PC-9 (cell line): ENCODE measurements at regions not wholly inside any gene's neighbourhood (a gene's known extent, or its start where the extent isn't known, plus 50 kb on each side); places are given as distances from the start of the nearest gene placed in this dataset.

Experiments
- BruUV-seq: library from RNA; stranded (reverse); fragments of 400-500 nt; replicated peaks from 2 replicates; lab custom pipeline; 2021; lab: Mats Ljungman, UMichigan
- CTCF ChIA-PET: fragments of 300-600 bp; sonication (Branson Sonifier 250); formaldehyde crosslinking; loops from one replicate; lab custom pipeline; 2022; ENCODE audit warnings: antibody characterized with exemption; lab: Charles Lee
- POLR2A ChIA-PET: fragments of 300-600 bp; sonication (Branson Sonifier 250); formaldehyde crosslinking; loops from one replicate; lab custom pipeline; 2022; ENCODE audit warnings: antibody characterized with exemption; ENCODE audit not compliant: unreplicated experiment; lab: Charles Lee
- DNase-seq, 2 experiments: peaks; one replicate each; pipeline versions ENCODE4 v3.0.0 to v3.0.0-alpha.2; 2015 to 2022; ENCODE audit warnings: mixed read lengths in 1 of 2
- H2AFZ ChIP-seq: fragments of 200-600 bp; sonication (generic); 2 replicates; pipeline ENCODE4 v1.8.1; 2017; ENCODE audit warnings: antibody characterized with exemption
- H3F3A ChIP-seq: fragments of 200-600 bp; sonication (generic); 2 replicates; pipeline ENCODE4 v1.8.1; 2017; ENCODE audit warnings: antibody characterized with exemption, mild to moderate bottlenecking, low read depth; ENCODE audit not compliant: insufficient read depth
- H3K27ac ChIP-seq: fragments of 200-600 bp; sonication (generic); 2 replicates; pipeline ENCODE4 v1.6.1; 2016; ENCODE audit warnings: mixed run types
- H3K27me3 ChIP-seq: fragments of 200-600 bp; sonication (generic); 2 replicates; pipeline ENCODE4 v1.6.1; 2016; ENCODE audit warnings: low read depth, mixed run types; ENCODE audit not compliant: insufficient read depth
- H3K36me3 ChIP-seq: fragments of 200-600 bp; sonication (generic); 2 replicates; pipeline ENCODE4 v1.6.1; 2016; ENCODE audit warnings: low read depth, mixed run types
- H3K4me1 ChIP-seq: fragments of 200-600 bp; sonication (generic); replicated peaks from 2 replicates; pipeline ENCODE4 v1.6.1; 2016; ENCODE audit warnings: mixed run types; ENCODE audit not compliant: insufficient read depth
- H3K4me2 ChIP-seq: fragments of 200-600 bp; sonication (generic); 2 replicates; pipeline ENCODE4 v1.6.1; 2017; ENCODE audit warnings: mixed run types
- H3K4me3 ChIP-seq: fragments of 200-600 bp; sonication (generic); 2 replicates; pipeline ENCODE4 v1.6.1; 2016; ENCODE audit warnings: mixed run types
- H3K79me2 ChIP-seq: fragments of 200-600 bp; sonication (generic); 2 replicates; pipeline ENCODE4 v1.6.1; 2017; ENCODE audit warnings: low read depth, mixed run types
- H3K9me2 ChIP-seq: fragments of 200-600 bp; sonication (generic); 2 replicates; pipeline ENCODE4 v1.8.1; 2017; ENCODE audit warnings: mild to moderate bottlenecking; ENCODE audit not compliant: insufficient read depth
- H3K9me3 ChIP-seq: fragments of 200-600 bp; sonication (generic); 2 replicates; pipeline ENCODE4 v1.8.1; 2016; ENCODE audit warnings: low read depth; ENCODE audit not compliant: insufficient read depth
- H4K20me1 ChIP-seq: fragments of 200-600 bp; sonication (generic); 2 replicates; pipeline ENCODE4 v1.8.1; 2017; ENCODE audit not compliant: insufficient read depth
- CTCF ChIP-seq: fragments of 200-600 bp; sonication (generic); conservative IDR thresholded peaks from 2 replicates; pipeline ENCODE4 v1.6.1; 2017; ENCODE audit warnings: mixed run types, antibody characterized with exemption, mild to moderate bottlenecking, moderate library complexity
- EZH2 ChIP-seq: fragments of 200-600 bp; sonication (generic); IDR thresholded peaks from 2 replicates; pipeline ENCODE4 v1.8.0; 2017; ENCODE audit warnings: antibody characterized with exemption, low read depth
- intact Hi-C: fragments of 100-400 bp; cut with micrococcal nuclease; formaldehyde crosslinking; loops from one replicate; pipeline ENCODE4 v1.10.0; 2022; ENCODE audit not compliant: unreplicated experiment

- no peak for DNase-seq
- TF ChIP-seq CTCF, result no peak
- no peak for TF ChIP-seq EZH2
- no peak overlapping the region for H3K4me2 ChIP-seq
- H3K27me3 ChIP-seq, result peaks cover 9% of the 10 kb centered on the region
- no peaks in the 10 kb centered on the region for H3K9me3 ChIP-seq
- H3K36me3 ChIP-seq, result no peaks in the 10 kb centered on the region
- H3K9me2 ChIP-seq, result no peaks in the 10 kb centered on the region
- no peak overlapping the region for H2AFZ ChIP-seq
- BruUV-seq, result no TSS peak
- H3F3A ChIP-seq, result no peaks in the 10 kb centered on the region
- H3K4me1 ChIP-seq, result no peaks in the 10 kb centered on the region
- intact Hi-C loops, result no loop called here
- POLR2A ChIA-PET, result no interaction called here
- no peaks in the 10 kb centered on the region for H3K79me2 ChIP-seq
- no peaks in the 10 kb centered on the region for H4K20me1 ChIP-seq
- no peak overlapping the region for H3K4me3 ChIP-seq
- no peak overlapping the region for H3K27ac ChIP-seq
- CTCF ChIA-PET, result no interaction called here
Observed at GRCh38 chr4:181745933-181746625, 497.1 kb upstream of the TENM3 start.

GRCh38 chr4:181748581-181748980, 494.6 kb upstream of the TENM3 start:
- DNase-seq, result no peak
- no peaks in the 10 kb centered on the region for H3K9me3 ChIP-seq
- no peak overlapping the region for H3K4me2 ChIP-seq
- intact Hi-C loops, result no loop called here
- H4K20me1 ChIP-seq, result no peaks in the 10 kb centered on the region
- no peak overlapping the region for H2AFZ ChIP-seq
- POLR2A ChIA-PET, result no interaction called here
- no peak overlapping the region for H3K27ac ChIP-seq
- no peaks in the 10 kb centered on the region for H3K4me1 ChIP-seq
- peaks cover 18% of the 10 kb centered on the region for H3K27me3 ChIP-seq
- no peaks in the 10 kb centered on the region for H3K79me2 ChIP-seq
- H3K4me3 ChIP-seq, result no peak overlapping the region
- H3F3A ChIP-seq, result no peaks in the 10 kb centered on the region
- no peaks in the 10 kb centered on the region for H3K9me2 ChIP-seq
- CTCF ChIA-PET, result no interaction called here
- H3K36me3 ChIP-seq, result no peaks in the 10 kb centered on the region
- BruUV-seq, result no TSS peak
- no peak for TF ChIP-seq EZH2
- no peak for TF ChIP-seq CTCF

GRCh38 chr4:181752516-181752915, 490.7 kb upstream of the TENM3 start:
- Histone ChIP-seq H3K36me3 (no peaks in the 10 kb centered on the region), H3K27me3 (peaks cover 22% of the 10 kb centered on the region), H4K20me1 (no peaks in the 10 kb centered on the region), H3K9me2 (no peaks in the 10 kb centered on the region), H3K4me1 (no peaks in the 10 kb centered on the region), H3K4me2 (no peak overlapping the region), H3K79me2 (no peaks in the 10 kb centered on the region), H3K4me3 (no peak overlapping the region), H3K27ac (no peak overlapping the region), H3K9me3 (no peaks in the 10 kb centered on the region), H2AFZ (no peak overlapping the region), H3F3A (no peaks in the 10 kb centered on the region)
- BruUV-seq, result no TSS peak
- no peak for DNase-seq
- POLR2A ChIA-PET, result no interaction called here
- TF ChIP-seq CTCF, result no peak
- no peak for TF ChIP-seq EZH2
- CTCF ChIA-PET, result no interaction called here
- intact Hi-C loops, result no loop called here
